Astrocyte of the spinal cord (primary cell): ENCODE measurements at regions not wholly inside any gene's neighbourhood (a gene's known extent, or its start where the extent isn't known, plus 50 kb on each side); places are given as distances from the start of the nearest gene placed in this dataset.
"Not testable (repeated sequence)": the region's sequence is repeated elsewhere in the genome, so short reads cannot be mapped to it uniquely, and the experiment has no call there.

Experiments
- DNase-seq: peaks from one replicate; pipeline ENCODE4 v3.0.0; 2011; ENCODE audit warnings: low read depth, low spot score
- H3K4me3 ChIP-seq: 2 replicates; pipeline ENCODE4 v1.5.1; 2011; ENCODE audit warnings: low read depth, mild to moderate bottlenecking, low read length, moderate library complexity
- CTCF ChIP-seq: IDR thresholded peaks from 2 replicates; pipeline ENCODE4 v1.5.1; 2012; ENCODE audit warnings: low read depth, mild to moderate bottlenecking, low read length, inconsistent platforms
- in situ Hi-C: cut with HindIII; loops from 2 replicates; pipeline ENCODE4 v1.10.0; 2017; ENCODE audit warnings: low sequenced_read_pairs

DNA sequence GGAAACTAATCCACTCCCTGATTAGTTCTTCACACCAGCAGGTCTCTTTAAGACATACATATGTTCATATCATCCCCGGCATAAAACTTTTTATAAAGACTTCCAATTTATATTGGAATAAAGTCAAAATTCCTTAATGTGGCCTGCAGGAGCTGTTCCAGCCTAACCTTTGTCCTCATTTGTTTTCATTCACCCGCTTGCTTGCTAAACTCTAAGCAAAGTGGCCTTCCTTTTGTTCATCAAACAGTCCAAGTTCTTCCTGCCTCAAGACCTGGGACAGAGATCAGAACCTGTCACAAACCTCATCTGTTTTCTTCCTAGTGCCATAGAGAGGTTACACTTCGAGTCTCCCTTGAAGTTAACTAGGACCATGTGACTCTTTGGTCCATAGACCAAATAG is 339.4 kb upstream of the ID2 start:
- no peak overlapping the region for H3K4me3 ChIP-seq
- in situ Hi-C loops, result no loop called here
- no peak for TF ChIP-seq CTCF
- no peak for DNase-seq

GRCh38 chr2:8343031-8343430 is 338.8 kb upstream of the ID2 start:
- H3K4me3 ChIP-seq, result no peak overlapping the region
- TF ChIP-seq CTCF, result no peak
- in situ Hi-C loops, result no loop called here
- no peak for DNase-seq

- in situ Hi-C loops, result no loop called here
- no peak overlapping the region for H3K4me3 ChIP-seq
- no peak for TF ChIP-seq CTCF
- no peak for DNase-seq
Observed at GRCh38 chr2:8344144-8345097, 337.4 kb upstream of the ID2 start.

DNA sequence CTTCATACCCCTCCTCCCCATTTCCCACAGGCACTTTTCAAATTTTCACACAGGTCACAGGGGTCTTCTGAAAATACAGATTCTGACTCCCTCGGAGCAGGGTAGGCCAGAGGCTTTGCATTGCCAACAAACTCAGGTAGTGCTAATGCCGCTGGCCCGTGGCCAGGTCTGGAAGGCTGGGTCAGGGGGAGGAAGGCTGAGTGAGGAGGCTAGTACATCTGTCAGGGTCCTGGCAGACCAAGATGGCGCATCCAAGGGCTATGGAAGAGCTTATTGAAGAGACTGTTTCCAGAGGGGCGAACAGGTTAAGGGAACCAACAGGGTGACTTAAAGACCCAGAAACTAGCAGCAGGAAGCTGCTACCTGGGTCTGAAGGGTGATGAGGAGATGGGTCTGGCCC is 336.7 kb upstream of the ID2 start:
- in situ Hi-C loops, result no loop called here
- DNase-seq, result no peak
- no peak for TF ChIP-seq CTCF
- no peak overlapping the region for H3K4me3 ChIP-seq

GRCh38 chr2:8346208-8346607 is 335.6 kb upstream of the ID2 start:
- DNase-seq, result no peak
- in situ Hi-C loops, result no loop called here
- no peak for TF ChIP-seq CTCF
- no peak overlapping the region for H3K4me3 ChIP-seq

DNA sequence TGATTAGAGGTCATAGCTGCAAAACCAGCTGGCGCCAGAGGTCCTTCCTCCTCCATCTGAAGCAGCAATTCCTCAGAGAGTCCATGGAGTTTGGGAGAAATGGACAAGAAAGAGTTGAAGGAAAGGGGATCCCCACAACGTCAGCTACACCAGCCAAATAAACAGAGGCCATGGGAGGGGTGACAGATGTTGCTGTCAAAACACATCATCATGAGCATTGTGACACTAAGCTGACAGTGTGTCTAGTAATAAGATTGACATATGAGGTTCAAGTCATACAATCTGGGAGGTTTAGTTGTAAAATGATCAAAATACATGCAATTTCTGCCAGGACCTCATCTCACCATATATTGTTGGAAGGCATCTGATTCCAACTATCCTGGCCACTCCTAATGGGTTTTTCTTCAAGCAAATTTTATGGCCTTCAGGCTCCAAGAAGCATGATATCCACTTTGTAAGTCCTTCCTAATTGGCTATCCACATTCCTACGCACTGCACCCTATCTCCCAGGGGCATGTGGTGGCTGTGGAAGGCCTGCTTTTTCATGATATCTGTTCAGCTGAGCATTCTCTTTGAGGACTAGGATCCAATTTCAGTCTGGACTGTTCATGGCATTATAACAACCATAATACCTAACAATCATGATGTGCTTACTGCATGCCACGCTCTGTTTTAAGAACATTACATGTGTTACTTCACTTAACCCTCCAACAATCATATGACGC is 335.0 kb upstream of the ID2 start:
- TF ChIP-seq CTCF, result no peak

GRCh38 chr2:8348911-8349310 is 332.9 kb upstream of the ID2 start:
- in situ Hi-C loops, DNase-seq, H3K4me3 ChIP-seq: not testable (repeated sequence)

More for the DNA sequence above, 335.0 kb upstream of the ID2 start:
- no peak for DNase-seq
- in situ Hi-C loops, result no loop called here
- no peak overlapping the region for H3K4me3 ChIP-seq
